C4-2B (cell line): ENCODE measurements at regions not wholly inside any gene's neighbourhood (a gene's known extent, or its start where the extent isn't known, plus 50 kb on each side); places are given as distances from the start of the nearest gene placed in this dataset.

Source experiments
- ZFX ChIP-seq: fragments of 450-650 bp; IDR thresholded peaks from 2 replicates; pipeline ENCODE4 v1.6.1; 2017
- TF ChIP-seq, protein P1 (sequence below): fragments of 450-650 bp; conservative IDR thresholded peaks from 2 replicates; pipeline ENCODE4 v1.5.1; 2017; ENCODE audit warnings: mild to moderate bottlenecking

DNA sequence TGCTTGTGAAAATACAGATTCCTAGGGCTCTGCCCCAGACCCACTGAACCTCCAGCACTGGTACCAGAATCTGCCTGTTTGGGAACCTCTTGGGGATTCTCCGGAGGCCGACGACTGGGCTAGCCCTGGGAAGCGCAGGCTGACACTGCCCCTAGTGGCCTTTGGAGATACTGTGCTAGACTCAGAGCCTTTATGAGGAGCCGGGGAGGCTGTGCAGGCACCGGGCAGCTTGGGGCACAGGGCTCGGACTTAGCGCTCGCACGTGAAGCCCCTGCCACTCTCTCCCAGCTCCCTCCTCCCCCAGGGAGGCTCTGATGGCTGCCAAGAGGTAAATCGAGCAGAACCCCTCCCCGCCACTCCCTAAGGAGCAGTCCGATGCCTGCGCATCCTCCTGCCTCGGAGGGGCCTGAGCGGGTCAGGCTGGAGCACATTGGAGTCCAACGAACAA is 144.6 kb upstream of the TNR start:
- TF ChIP-seq, protein P1, sequence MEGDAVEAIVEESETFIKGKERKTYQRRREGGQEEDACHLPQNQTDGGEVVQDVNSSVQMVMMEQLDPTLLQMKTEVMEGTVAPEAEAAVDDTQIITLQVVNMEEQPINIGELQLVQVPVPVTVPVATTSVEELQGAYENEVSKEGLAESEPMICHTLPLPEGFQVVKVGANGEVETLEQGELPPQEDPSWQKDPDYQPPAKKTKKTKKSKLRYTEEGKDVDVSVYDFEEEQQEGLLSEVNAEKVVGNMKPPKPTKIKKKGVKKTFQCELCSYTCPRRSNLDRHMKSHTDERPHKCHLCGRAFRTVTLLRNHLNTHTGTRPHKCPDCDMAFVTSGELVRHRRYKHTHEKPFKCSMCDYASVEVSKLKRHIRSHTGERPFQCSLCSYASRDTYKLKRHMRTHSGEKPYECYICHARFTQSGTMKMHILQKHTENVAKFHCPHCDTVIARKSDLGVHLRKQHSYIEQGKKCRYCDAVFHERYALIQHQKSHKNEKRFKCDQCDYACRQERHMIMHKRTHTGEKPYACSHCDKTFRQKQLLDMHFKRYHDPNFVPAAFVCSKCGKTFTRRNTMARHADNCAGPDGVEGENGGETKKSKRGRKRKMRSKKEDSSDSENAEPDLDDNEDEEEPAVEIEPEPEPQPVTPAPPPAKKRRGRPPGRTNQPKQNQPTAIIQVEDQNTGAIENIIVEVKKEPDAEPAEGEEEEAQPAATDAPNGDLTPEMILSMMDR = peak; percentile 91
- TF ChIP-seq ZFX = no peak
